SK-N-SH (cell line): ENCODE measurements at regions not wholly inside any gene's neighbourhood (a gene's known extent, or its start where the extent isn't known, plus 50 kb on each side); places are given as distances from the start of the nearest gene placed in this dataset.

Experiments used
- CTCF ChIP-seq: fragments of 200-600 bp; sonication (generic); IDR thresholded peaks from 2 replicates; pipeline ENCODE4 v1.6.1; 2017; ENCODE audit warnings: antibody characterized with exemption, mild to moderate bottlenecking, moderate library complexity
- EZH2phosphoT487 ChIP-seq: fragments of 200-600 bp; sonication (generic); IDR thresholded peaks from 2 replicates; pipeline ENCODE4 v1.6.1; 2017; ENCODE audit warnings: low read depth, mixed run types, mild to moderate bottlenecking, antibody characterized with exemption, moderate library complexity, borderline replicate concordance

- TF ChIP-seq CTCF: no peak
- no peak for TF ChIP-seq EZH2phosphoT487
These were observed 794.4 kb upstream of the ACO1 start for GRCh38 chr9:31590091-31590490.
